ENCODE measurements at regions not wholly inside any gene's neighbourhood (a gene's known extent, or its start where the extent isn't known, plus 50 kb on each side); places are given as distances from the start of the nearest gene placed in this dataset.

- TF ChIP-seq CTCF (IDR thresholded peaks at IDR 0.05) = no peak
- no peak for TF ChIP-seq POLR2A (IDR thresholded peaks at IDR 0.05)
- TF ChIP-seq EP300 (IDR thresholded peaks at IDR 0.05) = no peak
These were observed 731.3 kb upstream of the NRSN1 start for GRCh38 chr6:23394681-23395080.

All from tibial nerve (tissue), 4 donors.